HG02885 (cell line): ENCODE measurements at regions not wholly inside any gene's neighbourhood (a gene's known extent, or its start where the extent isn't known, plus 50 kb on each side); places are given as distances from the start of the nearest gene placed in this dataset.

ENCODE experiments used
- ATAC-seq: cut with Tn5 transposase; IDR thresholded peaks from one replicate; pipeline ENCODE4 v1.9.1; 2021; ENCODE audit warnings: mild to moderate bottlenecking; ENCODE audit not compliant: unreplicated experiment, poor library complexity

- ATAC-seq, result no peak
These were observed 278.6 kb upstream of the ITM2A start for GRCh38 chrX:79645749-79646148.

- ATAC-seq, result no peak
These were observed 264.4 kb upstream of the ITM2A start for GRCh38 chrX:79631526-79631925.

GRCh38 chrX:79630033-79631009 is 263.2 kb upstream of the ITM2A start:
- ATAC-seq, result peak; percentile 64

- ATAC-seq, result no peak
These were observed 256.1 kb upstream of the ITM2A start for GRCh38 chrX:79623098-79623762.

- ATAC-seq, result no peak
These were observed 251.1 kb upstream of the ITM2A start for GRCh38 chrX:79618280-79618679.

- ATAC-seq, result no peak
These were observed 237.2 kb upstream of the ITM2A start for GRCh38 chrX:79604364-79604763.

GRCh38 chrX:79601341-79602131 is 234.4 kb upstream of the ITM2A start:
- ATAC-seq, result no peak

GRCh38 chrX:79592259-79592658 is 225.1 kb upstream of the ITM2A start:
- no peak for ATAC-seq

- no peak for ATAC-seq
These were observed 221.1 kb upstream of the ITM2A start for GRCh38 chrX:79588233-79588632.

GRCh38 chrX:79573760-79574159 is 206.6 kb upstream of the ITM2A start:
- ATAC-seq, result no peak

GRCh38 chrX:79572566-79572965 is 205.4 kb upstream of the ITM2A start:
- no peak for ATAC-seq

- no peak for ATAC-seq
These were observed 203.5 kb upstream of the ITM2A start for GRCh38 chrX:79570524-79571240.

- ATAC-seq, result no peak
These were observed 201.2 kb upstream of the ITM2A start for GRCh38 chrX:79568309-79568708.

- ATAC-seq, result no peak
These were observed 197.2 kb upstream of the ITM2A start for GRCh38 chrX:79564362-79564761.

GRCh38 chrX:79559290-79559689 is 192.2 kb upstream of the ITM2A start:
- ATAC-seq, result no peak

- ATAC-seq, result no peak
These were observed 190.1 kb upstream of the ITM2A start for GRCh38 chrX:79557212-79557611.

- no peak for ATAC-seq
These were observed 189.7 kb upstream of the ITM2A start for GRCh38 chrX:79556800-79557199.

GRCh38 chrX:79530310-79531108 is 163.4 kb upstream of the ITM2A start:
- no peak for ATAC-seq

GRCh38 chrX:79524642-79525041 is 157.5 kb upstream of the ITM2A start:
- ATAC-seq, result peak; percentile 88
